ENCODE measurements at regions not wholly inside any gene's neighbourhood (a gene's known extent, or its start where the extent isn't known, plus 50 kb on each side); places are given as distances from the start of the nearest gene placed in this dataset.

- TF ChIP-seq CHD7 (IDR thresholded peaks at IDR 0.05; ENCODE audit: insufficient replicate concordance, low read length): no peak
- no peak for TF ChIP-seq EGR1 (IDR thresholded peaks at IDR 0.05; ENCODE audit: borderline replicate concordance, low read depth, low read length)
- no peak for TF ChIP-seq TAF7 (optimal IDR thresholded peaks at IDR 0.05; ENCODE audit: borderline replicate concordance, low read depth, low read length)
- TF ChIP-seq ZNF274 (IDR thresholded peaks at IDR 0.05; ENCODE audit: borderline replicate concordance, extremely low read depth, low read length): no peak
- no peak for TF ChIP-seq SIN3A (conservative IDR thresholded peaks at IDR 0.05 in 1 of 2, IDR thresholded peaks at IDR 0.05 in 1 of 2; ENCODE audit: low read depth in 1 of 2, low read length in 2 of 2)
- no peak for TF ChIP-seq KDM4A (IDR thresholded peaks at IDR 0.05; ENCODE audit: low read depth, low read length, severe bottlenecking)
- TF ChIP-seq CTCF (IDR thresholded peaks at IDR 0.05; ENCODE audit: control extremely low read depth in 1 of 3, insufficient read depth in 1 of 3, low read depth in 1 of 3, low read length in 3 of 3): no peak
- no peak for TF ChIP-seq RAD21 (IDR thresholded peaks at IDR 0.05 in 1 of 2, conservative IDR thresholded peaks at IDR 0.05 in 1 of 2; ENCODE audit: low read depth in 2 of 2, low read length in 2 of 2)
- no peak for TF ChIP-seq BACH1 (IDR thresholded peaks at IDR 0.05; ENCODE audit: low read length)
These were observed 431.9 kb upstream of the TCF4 start (continued) for GRCh38 chr18:56019908-56020307.

All from H1 (cell line).